Immature natural killer cell (primary cell): ENCODE measurements at regions not wholly inside any gene's neighbourhood (a gene's known extent, or its start where the extent isn't known, plus 50 kb on each side); places are given as distances from the start of the nearest gene placed in this dataset.

ENCODE experiments used
- DNase-seq, 3 donors: peaks; one replicate each; pipeline ENCODE4 v3.0.0; 2022; ENCODE audit warnings: mixed read lengths in 1 of 3
- H3K27ac Mint-ChIP-seq, 6 donors: one replicate each; pipeline ENCODE4 v1.8.0; 2020; ENCODE audit warnings: mixed read lengths in 6 of 6, mild to moderate bottlenecking in 5 of 6, inconsistent platforms in 4 of 6, moderate library complexity in 3 of 6
- H3K27me3 Mint-ChIP-seq, 3 donors: one replicate each; pipeline ENCODE4 v1.8.0; 2020 to 2021; ENCODE audit warnings: low read depth in 3 of 3, mild to moderate bottlenecking in 3 of 3, mixed read lengths in 3 of 3, moderate library complexity in 3 of 3, inconsistent platforms in 1 of 3
- H3K36me3 Mint-ChIP-seq, 3 donors: one replicate each; pipeline ENCODE4 v1.8.0; 2020; ENCODE audit warnings: mixed read lengths in 3 of 3, inconsistent platforms in 2 of 3, mild to moderate bottlenecking in 2 of 3
- H3K4me1 Mint-ChIP-seq, 2 donors: one replicate each; pipeline ENCODE4 v1.8.0; 2020; ENCODE audit warnings: inconsistent platforms in 2 of 2, mild to moderate bottlenecking in 2 of 2, mixed read lengths in 2 of 2, moderate library complexity in 1 of 2
- H3K4me3 Mint-ChIP-seq, 5 donors: one replicate each; pipeline ENCODE4 v1.8.0; 2020; ENCODE audit warnings: mild to moderate bottlenecking in 5 of 5, mixed read lengths in 5 of 5, inconsistent platforms in 3 of 5, moderate library complexity in 3 of 5
- H3K9me3 Mint-ChIP-seq, 6 donors: one replicate each; pipeline ENCODE4 v1.8.0; 2020; ENCODE audit warnings: mild to moderate bottlenecking in 6 of 6, mixed read lengths in 6 of 6, inconsistent platforms in 4 of 6, moderate library complexity in 3 of 6

GRCh38 chr1:217921126-217921904 lies 290.2 kb downstream of the SPATA17 start:
- H3K4me1 Mint-ChIP-seq = no peaks in the 10 kb centered on the region
- H3K27ac Mint-ChIP-seq = no peak overlapping the region

GRCh38 chr1:217924924-217925323 lies 293.8 kb downstream of the SPATA17 start:
- H3K27ac Mint-ChIP-seq = no peak overlapping the region
- peaks cover 0 to 27% (median 6%) of the 10 kb centered on the region in 6 donors for H3K9me3 Mint-ChIP-seq
- no peaks in the 10 kb centered on the region for H3K4me1 Mint-ChIP-seq
- H3K4me3 Mint-ChIP-seq = no peak overlapping the region
- H3K27me3 Mint-ChIP-seq = peaks cover 0 to 3% (median 0%) of the 10 kb centered on the region in 3 donors
- DNase-seq = no peak
- no peaks in the 10 kb centered on the region for H3K36me3 Mint-ChIP-seq

More at GRCh38 chr1:217921126-217921904, 290.2 kb downstream of the SPATA17 start:
- Mint-ChIP-seq H3K4me3 (no peak overlapping the region), H3K9me3 (peaks cover 0 to 33% (median 11%) of the 10 kb centered on the region in 6 donors), H3K36me3 (no peaks in the 10 kb centered on the region), H3K27me3 (peaks cover 0 to under 1% (median 0%) of the 10 kb centered on the region in 3 donors)
- DNase-seq = no peak

- Mint-ChIP-seq H3K4me3 (no peak overlapping the region), H3K4me1 (no peaks in the 10 kb centered on the region), H3K27me3 (peaks cover 0 to 3% (median 0%) of the 10 kb centered on the region in 3 donors), H3K27ac (no peak overlapping the region), H3K9me3 (peaks cover 0 to 29% (median 5%) of the 10 kb centered on the region in 6 donors), H3K36me3 (no peaks in the 10 kb centered on the region)
- DNase-seq = no peak
These were observed 298.2 kb downstream of the SPATA17 start for GRCh38 chr1:217929213-217929885.

- Mint-ChIP-seq H3K4me3 (no peak overlapping the region), H3K4me1 (no peaks in the 10 kb centered on the region), H3K27me3 (no peaks in the 10 kb centered on the region), H3K9me3 (peaks cover 0 to 43% (median 24%) of the 10 kb centered on the region in 6 donors), H3K36me3 (no peaks in the 10 kb centered on the region), H3K27ac (no peak overlapping the region)
- DNase-seq = no peak
These were observed 312.2 kb downstream of the SPATA17 start for GRCh38 chr1:217943361-217943760.

- H3K4me1 Mint-ChIP-seq = no peaks in the 10 kb centered on the region
- H3K27me3 Mint-ChIP-seq = no peaks in the 10 kb centered on the region
- H3K27ac Mint-ChIP-seq = no peak overlapping the region
- no peak overlapping the region for H3K4me3 Mint-ChIP-seq
- no peak for DNase-seq
- no peaks in the 10 kb centered on the region for H3K36me3 Mint-ChIP-seq
- peaks cover 0 to 45% (median 25%) of the 10 kb centered on the region in 6 donors for H3K9me3 Mint-ChIP-seq
These were observed 313.4 kb downstream of the SPATA17 start for GRCh38 chr1:217944550-217944949.

- no peak for DNase-seq
- no peaks in the 10 kb centered on the region for H3K27me3 Mint-ChIP-seq
- no peaks in the 10 kb centered on the region for H3K4me1 Mint-ChIP-seq
- no peak overlapping the region for H3K27ac Mint-ChIP-seq
- H3K4me3 Mint-ChIP-seq = no peak overlapping the region
- peaks cover 0 to 40% (median 21%) of the 10 kb centered on the region in 6 donors for H3K9me3 Mint-ChIP-seq
- no peaks in the 10 kb centered on the region for H3K36me3 Mint-ChIP-seq
These were observed 315.4 kb downstream of the SPATA17 start for GRCh38 chr1:217946511-217946910.

- no peak overlapping the region for H3K27ac Mint-ChIP-seq
- H3K4me3 Mint-ChIP-seq = no peak overlapping the region
- H3K9me3 Mint-ChIP-seq = peaks cover 3 to 33% (median 17%) of the 10 kb centered on the region in 6 donors
- H3K27me3 Mint-ChIP-seq = no peaks in the 10 kb centered on the region
- H3K4me1 Mint-ChIP-seq = no peaks in the 10 kb centered on the region
- H3K36me3 Mint-ChIP-seq = no peaks in the 10 kb centered on the region
- no peak for DNase-seq
These were observed 317.6 kb downstream of the SPATA17 start for GRCh38 chr1:217948741-217949140.

- no peaks in the 10 kb centered on the region for H3K36me3 Mint-ChIP-seq
- H3K27me3 Mint-ChIP-seq = no peaks in the 10 kb centered on the region
- H3K4me3 Mint-ChIP-seq = no peak overlapping the region
- H3K9me3 Mint-ChIP-seq = peaks cover 8 to 34% (median 14%) of the 10 kb centered on the region in 6 donors
- H3K4me1 Mint-ChIP-seq = no peaks in the 10 kb centered on the region
- DNase-seq = no peak
- no peak overlapping the region for H3K27ac Mint-ChIP-seq
These were observed 322.2 kb downstream of the SPATA17 start for GRCh38 chr1:217953330-217953729.

GRCh38 chr1:217953922-217954321 lies 322.8 kb downstream of the SPATA17 start:
- Mint-ChIP-seq H3K36me3 (no peaks in the 10 kb centered on the region), H3K27ac (no peak overlapping the region), H3K4me1 (no peaks in the 10 kb centered on the region), H3K27me3 (no peaks in the 10 kb centered on the region), H3K4me3 (no peak overlapping the region), H3K9me3 (peaks cover 7 to 34% (median 12%) of the 10 kb centered on the region in 6 donors)
- DNase-seq = no peak

GRCh38 chr1:217955723-217956122 lies 324.6 kb downstream of the SPATA17 start:
- no peaks in the 10 kb centered on the region for H3K4me1 Mint-ChIP-seq
- no peaks in the 10 kb centered on the region for H3K27me3 Mint-ChIP-seq
- H3K27ac Mint-ChIP-seq = no peak overlapping the region
- no peak overlapping the region for H3K4me3 Mint-ChIP-seq
- no peak for DNase-seq
- H3K36me3 Mint-ChIP-seq = no peaks in the 10 kb centered on the region
- H3K9me3 Mint-ChIP-seq = peaks cover 8 to 40% (median 13%) of the 10 kb centered on the region in 6 donors

- no peak for DNase-seq
- Mint-ChIP-seq H3K36me3 (no peaks in the 10 kb centered on the region), H3K27ac (no peak overlapping the region), H3K4me3 (no peak overlapping the region), H3K9me3 (peaks cover 9 to 34% (median 21%) of the 10 kb centered on the region in 6 donors), H3K4me1 (no peaks in the 10 kb centered on the region), H3K27me3 (peaks cover 0 to 5% (median 0%) of the 10 kb centered on the region in 3 donors)
These were observed 319.8 kb upstream of the RRP15 start for GRCh38 chr1:217965156-217965786.

- no peaks in the 10 kb centered on the region for H3K4me1 Mint-ChIP-seq
- no peak overlapping the region for H3K27ac Mint-ChIP-seq
- H3K4me3 Mint-ChIP-seq = no peak overlapping the region
- no peaks in the 10 kb centered on the region for H3K36me3 Mint-ChIP-seq
- H3K27me3 Mint-ChIP-seq = peaks cover 0 to 6% (median 0%) of the 10 kb centered on the region in 3 donors
- no peak for DNase-seq
- peaks cover 18 to 50% (median 27%) of the 10 kb centered on the region in 6 donors for H3K9me3 Mint-ChIP-seq
These were observed 317.0 kb upstream of the RRP15 start for GRCh38 chr1:217968085-217968484.

- Mint-ChIP-seq H3K4me3 (no peak overlapping the region), H3K27me3 (peaks cover 0 to 3% (median 0%) of the 10 kb centered on the region in 3 donors), H3K9me3 (peaks cover 15 to 50% (median 29%) of the 10 kb centered on the region in 6 donors), H3K27ac (no peak overlapping the region), H3K4me1 (no peaks in the 10 kb centered on the region), H3K36me3 (no peaks in the 10 kb centered on the region)
- DNase-seq = no peak
These were observed 315.7 kb upstream of the RRP15 start for GRCh38 chr1:217969428-217969827.

- H3K9me3 Mint-ChIP-seq = peaks cover 20 to 61% (median 28%) of the 10 kb centered on the region in 6 donors
- no peak for DNase-seq
These were observed 307.1 kb upstream of the RRP15 start for GRCh38 chr1:217977943-217978342.

More at GRCh38 chr1:217977943-217978342, 307.1 kb upstream of the RRP15 start:
- Mint-ChIP-seq H3K4me3 (no peak overlapping the region), H3K27ac (no peak overlapping the region), H3K36me3 (no peaks in the 10 kb centered on the region), H3K27me3 (peaks cover 0 to 3% (median 2%) of the 10 kb centered on the region in 3 donors), H3K4me1 (no peaks in the 10 kb centered on the region)
